Erythroblast (primary cell): ENCODE measurements at regions not wholly inside any gene's neighbourhood (a gene's known extent, or its start where the extent isn't known, plus 50 kb on each side); places are given as distances from the start of the nearest gene placed in this dataset.

Experiments
- GATA1 ChIP-seq: IDR thresholded peaks from 2 replicates; pipeline ENCODE4 v1.6.1; 2011; ENCODE audit warnings: low read depth, mild to moderate bottlenecking, control low read depth, low read length, moderate library complexity
- POLR2A ChIP-seq: IDR thresholded peaks from 2 replicates; pipeline ENCODE4 v1.6.1; 2011; ENCODE audit warnings: mild to moderate bottlenecking, low read length

GRCh38 chr2:123366239-123366837 lies 658.7 kb upstream of the CNTNAP5 start:
- TF ChIP-seq POLR2A (no peak), GATA1 (no peak)
